Endodermal cell (in vitro differentiated cells): ENCODE measurements at regions not wholly inside any gene's neighbourhood (a gene's known extent, or its start where the extent isn't known, plus 50 kb on each side); places are given as distances from the start of the nearest gene placed in this dataset.

Experiments used
- DNase-seq: peaks from one replicate; pipeline ENCODE4 v3.0.0-alpha.2; 2017
- H3K27ac ChIP-seq: 2 replicates; pipeline ENCODE4 v1.5.1; 2013; ENCODE audit warnings: mild to moderate bottlenecking, low read depth, low read length, moderate library complexity
- H3K27me3 ChIP-seq: 2 replicates; pipeline ENCODE4 v1.6.1; 2013; ENCODE audit warnings: mild to moderate bottlenecking, low read length, moderate library complexity; ENCODE audit not compliant: insufficient read depth, control insufficient read depth, poor library complexity, severe bottlenecking
- H3K36me3 ChIP-seq: 2 replicates; pipeline ENCODE4 v1.7.0; 2013; ENCODE audit warnings: mild to moderate bottlenecking, low read length, moderate library complexity; ENCODE audit not compliant: control insufficient read depth, insufficient read depth
- H3K4me1 ChIP-seq: one replicate; pipeline ENCODE4 v1.7.0; 2013; ENCODE audit warnings: low read length; ENCODE audit not compliant: control insufficient read depth, insufficient read depth
- H3K4me3 ChIP-seq: 2 replicates; pipeline ENCODE4 v1.5.1; 2013; ENCODE audit warnings: mild to moderate bottlenecking, low read length, moderate library complexity
- H3K9ac ChIP-seq: 2 replicates; pipeline ENCODE4 v1.6.1; 2013; ENCODE audit warnings: mild to moderate bottlenecking, low read length, moderate library complexity; ENCODE audit not compliant: poor library complexity, severe bottlenecking; ENCODE audit errors: extremely low read depth
- H3K9me3 ChIP-seq: 2 replicates; pipeline ENCODE4 v1.6.1; 2013; ENCODE audit warnings: mild to moderate bottlenecking, low read length, moderate library complexity; ENCODE audit not compliant: control insufficient read depth
- H3K27ac Mint-ChIP-seq: 2 replicates; pipeline ENCODE4 v1.8.0; 2020; ENCODE audit warnings: mixed read lengths
- H3K27me3 Mint-ChIP-seq: 2 replicates; pipeline ENCODE4 v1.8.0; 2021; ENCODE audit warnings: mild to moderate bottlenecking, mixed read lengths; ENCODE audit not compliant: insufficient read depth
- H3K36me3 Mint-ChIP-seq: 2 replicates; pipeline ENCODE4 v1.8.0; 2020; ENCODE audit warnings: low read depth, mixed read lengths
- H3K4me1 Mint-ChIP-seq: 2 replicates; pipeline ENCODE4 v1.8.0; 2020; ENCODE audit warnings: mixed read lengths
- H3K4me3 Mint-ChIP-seq: 2 replicates; pipeline ENCODE4 v1.8.0; 2020; ENCODE audit warnings: mild to moderate bottlenecking, moderate library complexity, mixed read lengths
- H3K9me3 Mint-ChIP-seq: 2 replicates; pipeline ENCODE4 v1.8.0; 2020; ENCODE audit warnings: mild to moderate bottlenecking, mixed read lengths
- WGBS, 2 experiments: methylation state at CpG; one replicate each; pipeline versions ENCODE4 v1.1.5 to v1.1.7; 2013; ENCODE audit warnings: missing lambda C conversion rate in 2 of 2, mixed read lengths in 1 of 2; ENCODE audit not compliant: insufficient coverage in 1 of 2, insufficient read length in 1 of 2; 5-methylcytosine and 5-hydroxymethylcytosine counted together
- TF ChIP-seq, protein P1 (sequence below): fragments of 200-600 bp; sonication (generic); conservative IDR thresholded peaks from 2 replicates; pipeline ENCODE4 v1.5.0; 2021; ENCODE audit warnings: antibody characterized with exemption, mild to moderate bottlenecking

DNA sequence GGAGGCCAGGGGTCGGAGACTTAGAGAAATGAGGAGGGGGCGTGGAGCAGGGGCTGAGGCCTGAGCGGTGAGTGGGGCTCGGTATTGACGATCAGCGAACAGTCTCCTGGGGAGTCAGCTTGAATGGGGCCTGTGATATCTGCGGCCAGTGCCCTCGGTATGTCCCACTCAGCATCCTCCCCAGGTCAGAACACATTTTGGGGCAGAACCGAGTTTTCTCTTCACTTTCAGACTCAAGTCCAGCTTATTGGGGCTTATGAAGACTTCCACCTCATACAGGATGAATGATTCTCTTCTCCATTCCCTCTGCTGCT lies 82.6 kb downstream of the RRM2 start:
- no peaks in the 10 kb centered on the region for H3K36me3 ChIP-seq
- TF ChIP-seq, protein P1, sequence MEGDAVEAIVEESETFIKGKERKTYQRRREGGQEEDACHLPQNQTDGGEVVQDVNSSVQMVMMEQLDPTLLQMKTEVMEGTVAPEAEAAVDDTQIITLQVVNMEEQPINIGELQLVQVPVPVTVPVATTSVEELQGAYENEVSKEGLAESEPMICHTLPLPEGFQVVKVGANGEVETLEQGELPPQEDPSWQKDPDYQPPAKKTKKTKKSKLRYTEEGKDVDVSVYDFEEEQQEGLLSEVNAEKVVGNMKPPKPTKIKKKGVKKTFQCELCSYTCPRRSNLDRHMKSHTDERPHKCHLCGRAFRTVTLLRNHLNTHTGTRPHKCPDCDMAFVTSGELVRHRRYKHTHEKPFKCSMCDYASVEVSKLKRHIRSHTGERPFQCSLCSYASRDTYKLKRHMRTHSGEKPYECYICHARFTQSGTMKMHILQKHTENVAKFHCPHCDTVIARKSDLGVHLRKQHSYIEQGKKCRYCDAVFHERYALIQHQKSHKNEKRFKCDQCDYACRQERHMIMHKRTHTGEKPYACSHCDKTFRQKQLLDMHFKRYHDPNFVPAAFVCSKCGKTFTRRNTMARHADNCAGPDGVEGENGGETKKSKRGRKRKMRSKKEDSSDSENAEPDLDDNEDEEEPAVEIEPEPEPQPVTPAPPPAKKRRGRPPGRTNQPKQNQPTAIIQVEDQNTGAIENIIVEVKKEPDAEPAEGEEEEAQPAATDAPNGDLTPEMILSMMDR: no peak
- no peaks in the 10 kb centered on the region for H3K9me3 ChIP-seq
- H3K27ac Mint-ChIP-seq: no peak overlapping the region
- no peak overlapping the region for H3K4me3 ChIP-seq
- H3K27me3 Mint-ChIP-seq: no peaks in the 10 kb centered on the region
- H3K9me3 Mint-ChIP-seq: no peaks in the 10 kb centered on the region
- H3K4me3 Mint-ChIP-seq: no peak overlapping the region
- WGBS, 2 experiments: 90 to 94% methylated on average over 7 to 9 of the region's 9 CpGs
- H3K4me1 Mint-ChIP-seq: no peaks in the 10 kb centered on the region
- peak overlapping the region; percentile 63 for H3K27ac ChIP-seq
- H3K4me1 ChIP-seq: no peaks in the 10 kb centered on the region
- DNase-seq: no peak
- peaks cover 10% of the 10 kb centered on the region for H3K36me3 Mint-ChIP-seq
- no peak overlapping the region for H3K9ac ChIP-seq
- no peaks in the 10 kb centered on the region for H3K27me3 ChIP-seq

DNA sequence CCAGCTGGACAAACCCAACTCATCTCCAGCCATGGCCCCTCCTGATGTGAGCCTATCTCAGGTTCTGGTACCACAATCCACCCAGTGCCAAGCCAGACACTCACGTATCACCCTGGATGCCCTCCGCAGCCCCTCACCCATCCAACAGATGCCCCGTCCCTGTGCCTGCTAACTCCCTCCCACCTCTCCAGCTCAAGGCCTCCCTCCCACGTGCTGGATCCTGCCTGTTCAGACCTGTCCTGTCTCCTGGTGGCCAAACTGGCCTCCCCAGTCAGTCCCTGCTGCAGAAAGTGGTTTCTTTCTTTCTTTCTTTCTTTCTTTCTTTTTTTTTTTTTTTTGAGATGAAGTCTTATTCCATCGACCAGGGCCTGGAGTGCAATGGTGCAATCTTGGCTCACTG lies 86.2 kb downstream of the RRM2 start:
- Histone ChIP-seq H3K4me1 (no peaks in the 10 kb centered on the region), H3K27ac (no peak overlapping the region), H3K9me3 (no peaks in the 10 kb centered on the region), H3K36me3 (no peaks in the 10 kb centered on the region), H3K9ac (no peak overlapping the region), H3K4me3 (no peak overlapping the region), H3K27me3 (no peaks in the 10 kb centered on the region)
- Mint-ChIP-seq H3K36me3 (peaks cover 5% of the 10 kb centered on the region), H3K4me1 (no peaks in the 10 kb centered on the region), H3K27ac (no peak overlapping the region), H3K4me3 (no peak overlapping the region), H3K27me3 (no peaks in the 10 kb centered on the region), H3K9me3 (no peaks in the 10 kb centered on the region)
- 83 to 91% methylated on average over 2 to 5 of the region's 5 CpGs for WGBS, 2 experiments
- DNase-seq: no peak
- TF ChIP-seq, protein P1: no peak

DNA sequence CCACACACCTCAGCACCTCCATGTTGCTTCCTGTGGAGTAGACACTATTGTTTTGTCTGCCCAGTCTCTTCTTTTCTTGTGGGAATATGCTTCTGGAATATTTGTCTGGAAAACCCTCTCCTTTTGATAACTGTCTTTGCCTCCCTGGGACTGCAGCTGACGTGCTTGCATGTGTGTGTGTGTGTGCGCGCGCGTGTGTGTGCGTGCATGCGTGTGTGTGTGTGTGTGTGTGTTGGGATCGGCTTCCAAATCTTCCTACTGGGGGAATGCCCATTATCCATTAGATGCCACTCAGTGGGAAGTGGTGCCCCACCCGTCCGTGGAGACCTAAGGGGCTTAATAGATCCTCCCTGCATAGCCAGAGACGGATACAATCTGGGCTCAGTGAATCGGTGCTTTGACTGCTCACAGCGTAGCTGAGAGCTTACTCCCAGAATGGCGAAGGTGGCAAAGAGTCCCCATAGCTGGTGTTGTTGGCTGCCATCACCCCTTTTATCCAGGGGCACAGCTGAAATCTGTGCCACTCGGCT lies 86.9 kb downstream of the RRM2 start:
- TF ChIP-seq, protein P1: no peak
- H3K4me3 ChIP-seq: no peak overlapping the region
- Mint-ChIP-seq H3K27ac (no peak overlapping the region), H3K27me3 (no peaks in the 10 kb centered on the region), H3K36me3 (peaks cover 5% of the 10 kb centered on the region), H3K4me1 (no peaks in the 10 kb centered on the region), H3K9me3 (no peaks in the 10 kb centered on the region), H3K4me3 (no peak overlapping the region)
- H3K36me3 ChIP-seq: no peaks in the 10 kb centered on the region
- 80 to 88% methylated on average over 9 to 15 of the region's 15 CpGs for WGBS, 2 experiments
- DNase-seq: no peak
- no peaks in the 10 kb centered on the region for H3K9me3 ChIP-seq
- no peak overlapping the region for H3K9ac ChIP-seq
- no peak overlapping the region for H3K27ac ChIP-seq
- no peaks in the 10 kb centered on the region for H3K4me1 ChIP-seq
- no peaks in the 10 kb centered on the region for H3K27me3 ChIP-seq
